HG03571 (cell line): ENCODE measurements at regions not wholly inside any gene's neighbourhood (a gene's known extent, or its start where the extent isn't known, plus 50 kb on each side); places are given as distances from the start of the nearest gene placed in this dataset.
A peak's percentile ranks its signal among the peaks of the same experiment; 100 is the strongest.

Experiments
- ATAC-seq: cut with Tn5 transposase; IDR thresholded peaks from one replicate; pipeline ENCODE4 v1.9.1; 2021; ENCODE audit not compliant: unreplicated experiment

- ATAC-seq = no peak
Measured at GRCh38 chr12:69061574-69061973, 128.6 kb upstream of the CPM start.

GRCh38 chr12:69062621-69063237 is 129.8 kb upstream of the CPM start:
- no peak for ATAC-seq

GRCh38 chr12:69064734-69065443 is 131.9 kb upstream of the CPM start:
- no peak for ATAC-seq

GRCh38 chr12:69065775-69066174 is 132.8 kb upstream of the CPM start:
- ATAC-seq = no peak

GRCh38 chr12:69066492-69067373 is 133.8 kb upstream of the CPM start:
- ATAC-seq = no peak

GRCh38 chr12:69067713-69068112 is 134.7 kb upstream of the CPM start:
- no peak for ATAC-seq

GRCh38 chr12:69068448-69068847 is 135.5 kb upstream of the CPM start:
- ATAC-seq = no peak

- ATAC-seq = no peak
Measured at GRCh38 chr12:69069479-69069878, 136.5 kb upstream of the CPM start.

- ATAC-seq = peak; percentile 72
Measured at GRCh38 chr12:69070319-69071090, 137.5 kb upstream of the CPM start.

- no peak for ATAC-seq
Measured at GRCh38 chr12:69071091-69071370, 138.1 kb upstream of the CPM start.

GRCh38 chr12:69073035-69073434 is 140.1 kb upstream of the CPM start:
- no peak for ATAC-seq

GRCh38 chr12:69074556-69075349 is 141.8 kb upstream of the CPM start:
- ATAC-seq = no peak

- ATAC-seq = no peak
Measured at GRCh38 chr12:69083689-69084088, 150.7 kb upstream of the CPM start.

GRCh38 chr12:69084816-69085378 is 151.9 kb upstream of the CPM start:
- ATAC-seq = no peak

GRCh38 chr12:69085852-69086251 is 152.9 kb upstream of the CPM start:
- no peak for ATAC-seq

- ATAC-seq = no peak
Measured at GRCh38 chr12:69087986-69088385, 151.4 kb upstream of the CPSF6 start.

- no peak for ATAC-seq
Measured at GRCh38 chr12:69090722-69091121, 148.6 kb upstream of the CPSF6 start.

GRCh38 chr12:69091442-69092017 is 147.8 kb upstream of the CPSF6 start:
- no peak for ATAC-seq

GRCh38 chr12:69092137-69092536 is 147.2 kb upstream of the CPSF6 start:
- no peak for ATAC-seq
